H1 (cell line): ENCODE measurements at regions not wholly inside any gene's neighbourhood (a gene's known extent, or its start where the extent isn't known, plus 50 kb on each side); places are given as distances from the start of the nearest gene placed in this dataset.

Experiments
- CHD2 ChIP-seq: IDR thresholded peaks from 2 replicates; pipeline ENCODE4 v1.6.1; 2012; ENCODE audit warnings: low read length, improper control_type of control experiment
- EZH2 ChIP-seq: fragments of 200-600 bp; sonication (generic); IDR thresholded peaks from 2 replicates; pipeline ENCODE4 v1.7.1; 2012; ENCODE audit warnings: low read depth, mild to moderate bottlenecking, moderate library complexity, low read length, inconsistent platforms; ENCODE audit not compliant: severe bottlenecking
- GTF2F1 ChIP-seq: IDR thresholded peaks from 2 replicates; pipeline ENCODE4 v1.6.1; 2012; ENCODE audit warnings: low read depth, low read length, improper control_type of control experiment, borderline replicate concordance
- HDAC6 ChIP-seq: IDR thresholded peaks from one replicate; pipeline ENCODE4 v1.7.1; 2012; ENCODE audit warnings: low read depth, mild to moderate bottlenecking, inconsistent platforms, low read length, moderate library complexity
- POLR2A ChIP-seq, 2 experiments: IDR thresholded peaks; 1 replicate in 1 of 2; 2 replicates in 1 of 2; pipeline ENCODE4 v1.6.1; 2011; ENCODE audit warnings: low read depth in 2 of 2, low read length in 2 of 2, mild to moderate bottlenecking in 2 of 2; ENCODE audit errors: control extremely low read depth in 1 of 2
- POLR2AphosphoS5 ChIP-seq: IDR thresholded peaks from 2 replicates; pipeline ENCODE4 v1.6.1; 2011; ENCODE audit warnings: low read depth, low read length
- RFX5 ChIP-seq: IDR thresholded peaks from 2 replicates; pipeline ENCODE4 v1.6.1; 2011; ENCODE audit warnings: low read depth, low read length, improper control_type of control experiment, borderline replicate concordance
- SP2 ChIP-seq: IDR thresholded peaks from 2 replicates; pipeline ENCODE4 v1.6.1; 2012; ENCODE audit warnings: mild to moderate bottlenecking, low read length, inconsistent platforms
- YY1 ChIP-seq: IDR thresholded peaks from 2 replicates; pipeline ENCODE4 v1.6.1; 2011; ENCODE audit warnings: low read depth, mild to moderate bottlenecking, low read length
- TF ChIP-seq, protein P1 (sequence below), 3 experiments: IDR thresholded peaks; 1 replicate in 2 of 3; 2 replicates in 1 of 3; pipeline versions ENCODE4 v1.5.1 to v1.6.1; 2011; ENCODE audit warnings: low read length in 3 of 3, mild to moderate bottlenecking in 3 of 3, inconsistent platforms in 2 of 3, low read depth in 1 of 3, moderate library complexity in 1 of 3; ENCODE audit not compliant: insufficient read depth in 1 of 3; ENCODE audit errors: control extremely low read depth in 1 of 3

DNA sequence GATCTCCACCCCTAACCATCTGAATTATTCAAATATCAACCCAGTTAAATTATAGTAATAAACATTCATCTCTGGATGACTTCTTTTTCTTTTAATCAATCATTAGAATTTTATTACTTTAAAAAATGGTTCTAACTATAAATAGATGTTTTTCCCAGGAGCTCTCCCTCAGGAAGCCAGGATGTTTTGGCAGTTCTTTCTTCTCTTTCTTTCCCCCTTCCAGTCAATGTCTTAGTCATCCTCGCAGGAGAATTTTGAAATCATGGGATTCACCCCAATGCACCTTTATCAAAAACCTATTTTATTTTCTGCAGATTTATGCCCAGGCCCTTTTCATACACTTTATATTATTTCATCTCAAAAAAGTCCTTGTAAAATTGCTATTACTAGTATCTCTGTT, 711.6 kb downstream of the CDH11 start:
- TF ChIP-seq, protein P1, sequence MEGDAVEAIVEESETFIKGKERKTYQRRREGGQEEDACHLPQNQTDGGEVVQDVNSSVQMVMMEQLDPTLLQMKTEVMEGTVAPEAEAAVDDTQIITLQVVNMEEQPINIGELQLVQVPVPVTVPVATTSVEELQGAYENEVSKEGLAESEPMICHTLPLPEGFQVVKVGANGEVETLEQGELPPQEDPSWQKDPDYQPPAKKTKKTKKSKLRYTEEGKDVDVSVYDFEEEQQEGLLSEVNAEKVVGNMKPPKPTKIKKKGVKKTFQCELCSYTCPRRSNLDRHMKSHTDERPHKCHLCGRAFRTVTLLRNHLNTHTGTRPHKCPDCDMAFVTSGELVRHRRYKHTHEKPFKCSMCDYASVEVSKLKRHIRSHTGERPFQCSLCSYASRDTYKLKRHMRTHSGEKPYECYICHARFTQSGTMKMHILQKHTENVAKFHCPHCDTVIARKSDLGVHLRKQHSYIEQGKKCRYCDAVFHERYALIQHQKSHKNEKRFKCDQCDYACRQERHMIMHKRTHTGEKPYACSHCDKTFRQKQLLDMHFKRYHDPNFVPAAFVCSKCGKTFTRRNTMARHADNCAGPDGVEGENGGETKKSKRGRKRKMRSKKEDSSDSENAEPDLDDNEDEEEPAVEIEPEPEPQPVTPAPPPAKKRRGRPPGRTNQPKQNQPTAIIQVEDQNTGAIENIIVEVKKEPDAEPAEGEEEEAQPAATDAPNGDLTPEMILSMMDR (IDR thresholded peaks at IDR 0.05; ENCODE audit: control extremely low read depth in 1 of 3, insufficient read depth in 1 of 3, low read depth in 1 of 3, low read length in 3 of 3): no peak
- TF ChIP-seq RFX5 (no peak), SP2 (no peak), POLR2AphosphoS5 (no peak), EZH2 (no peak), YY1 (no peak), GTF2F1 (no peak), HDAC6 (no peak), POLR2A (IDR thresholded peaks at IDR 0.05; ENCODE audit: control extremely low read depth in 1 of 2, low read depth in 2 of 2, low read length in 2 of 2) (no peak), CHD2 (no peak)
